HG03575 (cell line): ENCODE measurements at regions not wholly inside any gene's neighbourhood (a gene's known extent, or its start where the extent isn't known, plus 50 kb on each side); places are given as distances from the start of the nearest gene placed in this dataset.
A peak's percentile ranks its signal among the peaks of the same experiment; 100 is the strongest.

ENCODE experiments used
- ATAC-seq: cut with Tn5 transposase; IDR thresholded peaks from one replicate; pipeline ENCODE4 v1.9.1; 2021; ENCODE audit not compliant: unreplicated experiment, insufficient number of reproducible peaks, low FRiP score; ENCODE audit errors: extremely low read depth

DNA sequence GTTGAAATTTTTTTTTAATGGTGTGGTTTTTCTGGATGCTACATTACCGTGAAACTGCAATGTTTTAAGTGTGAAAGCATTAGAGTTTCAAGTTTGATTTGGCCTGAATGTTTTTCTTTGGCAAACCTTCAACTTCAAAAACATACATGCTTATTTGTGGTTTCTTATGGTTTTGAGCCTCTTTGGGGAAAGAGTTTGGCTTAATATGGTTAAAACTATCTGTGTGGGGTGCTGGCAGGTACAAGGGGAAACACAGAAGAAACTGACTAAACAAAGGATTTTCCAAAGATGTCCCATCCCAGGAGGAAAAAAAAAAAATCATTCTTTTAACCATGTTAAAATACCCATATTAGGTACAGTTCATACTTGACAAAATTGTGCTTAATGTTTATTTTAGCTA lies 121.1 kb downstream of the HGF start:
- ATAC-seq: no peak

DNA sequence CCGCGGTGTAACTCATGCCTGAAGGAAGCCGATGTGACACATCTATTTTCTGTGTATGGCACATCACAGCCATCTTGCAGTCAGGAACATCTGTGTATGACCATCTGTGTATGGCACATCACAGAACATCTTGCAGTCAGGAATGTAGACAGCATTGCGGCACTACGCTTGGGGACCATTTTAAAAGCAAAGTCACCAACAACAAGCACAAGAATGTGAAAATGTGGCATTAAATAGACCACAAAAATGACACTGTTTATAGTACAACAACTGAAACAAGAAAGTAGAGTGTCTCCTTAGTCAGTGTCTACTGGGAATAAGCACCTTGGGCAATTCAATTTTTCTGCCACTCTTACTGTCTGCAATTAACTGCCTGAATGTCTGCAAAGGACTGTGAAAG lies 124.4 kb downstream of the HGF start:
- ATAC-seq: no peak

DNA sequence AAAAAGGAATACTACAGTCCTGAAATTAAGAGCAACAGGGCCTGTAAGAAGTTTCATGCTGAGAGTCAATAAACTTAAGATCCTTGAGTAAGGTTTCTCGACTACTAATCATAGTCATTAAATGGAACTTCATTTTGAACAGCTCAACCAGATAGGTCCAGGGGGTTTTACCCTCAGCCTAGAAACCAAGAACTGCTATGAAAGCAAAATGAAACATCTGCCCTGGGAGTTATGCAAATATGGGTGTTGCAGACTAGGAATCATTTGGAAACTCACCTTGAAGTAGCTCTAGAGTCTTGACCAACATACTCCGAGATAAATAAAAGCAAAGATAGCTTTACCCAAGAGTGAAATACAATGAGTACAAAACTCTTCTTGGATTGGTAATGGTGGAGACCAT lies 128.0 kb downstream of the HGF start:
- ATAC-seq: no peak

DNA sequence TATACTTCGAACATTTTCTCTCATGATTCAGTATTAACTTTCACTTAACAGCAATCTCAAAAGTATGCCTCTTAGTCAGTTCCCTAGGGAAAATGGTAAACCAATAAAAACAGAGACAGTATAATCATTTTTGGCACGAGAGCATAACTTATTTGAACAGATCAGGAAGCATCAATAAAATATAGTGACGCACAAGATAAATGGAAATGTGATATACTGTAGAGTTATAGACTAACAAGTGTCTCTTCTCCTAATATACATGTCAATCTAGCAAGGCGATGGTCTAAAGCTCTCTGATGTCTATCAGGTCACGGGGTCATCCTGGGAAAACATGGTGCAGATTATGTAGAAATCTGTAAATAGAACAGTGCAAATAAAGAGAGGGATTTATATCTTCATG lies 131.6 kb downstream of the HGF start:
- no peak for ATAC-seq

DNA sequence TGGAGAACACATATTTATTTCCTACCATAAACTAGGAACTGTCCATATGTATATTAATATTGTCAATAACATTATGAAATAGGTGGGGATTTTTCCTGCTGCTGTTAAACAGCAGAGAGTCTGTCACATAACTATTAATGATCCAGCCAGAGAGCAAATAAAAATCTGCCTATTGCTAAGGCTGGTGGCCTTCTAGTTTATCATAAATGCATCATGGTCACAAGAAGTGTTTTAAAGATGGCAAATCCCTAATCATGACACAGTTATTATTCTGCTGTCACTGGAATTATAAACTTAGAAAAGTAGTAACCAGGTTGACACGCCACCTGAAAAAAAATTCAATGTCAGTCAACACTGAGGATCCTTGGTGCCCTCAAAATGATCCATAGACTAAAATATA lies 132.3 kb downstream of the HGF start:
- no peak for ATAC-seq

DNA sequence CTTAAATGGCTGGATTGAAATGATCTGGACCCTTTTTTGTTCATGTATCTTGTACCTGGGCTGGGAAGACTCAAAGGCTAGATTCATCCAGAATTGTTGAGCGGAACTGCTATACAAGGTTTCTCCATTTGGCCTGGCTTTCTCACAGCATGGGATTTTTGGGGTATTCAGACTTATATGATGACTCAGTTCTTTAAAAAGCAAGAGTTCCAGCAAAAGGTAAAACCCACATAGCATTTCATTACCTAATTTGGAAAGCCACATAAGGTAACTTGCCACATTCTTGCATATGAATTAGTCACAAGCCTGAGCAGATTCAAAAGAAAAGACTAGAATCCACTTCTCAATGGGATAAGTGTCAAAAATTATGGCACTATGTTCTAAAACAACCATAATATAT lies 137.4 kb downstream of the HGF start:
- ATAC-seq: no peak

DNA sequence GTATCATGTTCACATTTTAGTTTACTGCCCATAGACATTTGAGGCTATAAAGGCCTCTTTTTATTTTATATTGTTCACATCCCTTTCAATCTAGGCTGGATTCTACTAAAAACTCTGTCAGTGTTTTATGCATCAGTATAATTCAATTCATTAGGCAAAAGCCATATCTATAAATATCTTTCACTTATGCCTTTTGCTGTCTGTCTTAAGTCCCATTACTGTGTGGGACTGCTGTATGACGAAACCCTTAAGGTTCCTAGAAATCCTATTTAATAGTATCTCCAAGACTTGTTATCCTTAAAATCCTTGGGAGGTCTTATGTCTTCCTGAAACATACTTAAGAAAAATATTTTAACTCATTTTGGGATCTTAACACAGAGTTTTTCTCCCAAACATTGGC lies 139.2 kb downstream of the HGF start:
- no peak for ATAC-seq

DNA sequence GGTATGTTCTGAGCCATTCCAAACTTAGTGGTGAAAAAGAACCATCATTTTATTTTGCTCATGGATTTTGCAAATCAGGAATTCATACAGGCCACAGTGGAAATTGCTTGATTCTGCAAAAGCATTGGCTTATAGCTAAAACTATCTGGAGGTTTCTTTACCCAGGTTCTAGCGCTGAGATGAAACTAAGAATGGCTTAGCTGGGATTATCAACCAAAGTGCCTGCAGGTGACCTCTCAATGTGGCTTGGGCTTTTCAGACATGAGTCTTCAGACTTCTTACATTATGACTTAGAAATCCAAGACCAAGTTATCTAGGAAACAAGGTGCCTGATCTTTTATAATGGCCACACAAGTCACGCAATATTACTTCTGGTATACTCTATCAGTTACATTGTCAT lies 140.1 kb downstream of the HGF start:
- ATAC-seq: no peak

DNA sequence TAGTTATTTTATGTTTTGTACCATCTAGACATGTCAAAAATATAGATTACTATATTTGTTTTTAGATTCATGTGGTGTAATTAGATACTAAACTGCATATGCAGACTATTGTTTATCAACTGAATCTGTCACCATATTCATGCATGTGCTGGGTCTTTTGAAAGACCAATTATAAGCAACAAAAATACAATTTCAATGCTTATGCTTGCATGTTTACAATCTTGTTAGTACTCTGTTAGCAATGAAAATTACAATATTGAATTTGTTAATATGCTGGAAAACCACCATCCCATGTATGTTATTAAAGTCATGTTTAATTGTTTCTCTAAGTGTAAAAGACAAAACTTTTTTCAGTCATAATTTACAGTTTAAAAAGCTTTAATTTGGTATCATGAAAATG lies 140.9 kb downstream of the HGF start:
- ATAC-seq: no peak

DNA sequence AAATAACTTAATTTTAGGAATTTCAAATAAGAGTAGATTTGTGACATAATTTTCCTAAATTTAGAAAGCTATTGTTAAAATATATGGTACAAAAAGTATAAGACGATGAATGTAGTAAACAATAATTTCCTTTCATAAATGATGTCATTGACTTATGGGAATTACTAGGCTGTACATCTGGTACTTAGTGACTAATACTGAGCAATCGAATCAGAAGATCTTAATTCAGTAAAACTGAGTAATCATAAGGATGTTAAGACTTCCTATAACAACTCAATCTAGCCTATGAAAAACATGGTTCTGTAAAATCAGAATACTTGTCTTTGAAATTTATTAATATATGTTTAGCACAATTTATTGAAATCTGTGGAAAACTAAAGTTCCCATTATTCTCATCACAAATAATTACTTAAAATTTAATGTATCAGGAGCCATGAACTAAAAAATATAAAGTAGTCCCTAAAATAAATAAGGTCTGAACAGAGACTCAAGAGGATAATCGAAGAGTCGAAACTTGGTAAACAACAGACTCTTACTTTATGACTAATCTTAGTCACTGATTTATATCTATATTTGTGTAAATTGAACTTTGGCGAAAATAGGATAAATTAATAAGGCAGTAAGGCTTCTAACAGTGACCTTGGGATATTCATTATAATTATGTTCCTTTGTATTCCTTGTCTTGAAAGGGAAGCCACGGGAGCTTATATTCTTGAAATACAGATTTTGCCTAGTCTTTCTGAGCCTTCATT lies 142.1 kb downstream of the HGF start:
- no peak for ATAC-seq

DNA sequence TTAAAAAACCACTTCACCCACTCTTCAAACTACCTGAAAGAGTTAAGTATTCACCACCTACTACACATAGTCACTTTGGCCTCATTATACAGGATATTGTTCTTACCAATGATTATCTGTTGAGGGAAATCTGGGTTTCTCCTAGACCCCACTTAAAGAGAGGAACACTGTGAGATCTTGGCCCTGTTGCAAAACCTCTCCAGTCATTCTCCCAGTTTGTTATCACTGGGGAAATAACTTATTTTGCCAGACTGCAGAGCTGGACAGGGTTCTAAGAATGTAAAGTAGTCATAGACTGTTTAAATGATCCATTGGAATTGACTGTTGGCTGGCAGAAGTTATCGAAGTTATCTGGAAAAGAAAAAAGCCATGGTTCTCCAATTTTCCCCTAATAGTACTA lies 143.8 kb downstream of the HGF start:
- no peak for ATAC-seq

DNA sequence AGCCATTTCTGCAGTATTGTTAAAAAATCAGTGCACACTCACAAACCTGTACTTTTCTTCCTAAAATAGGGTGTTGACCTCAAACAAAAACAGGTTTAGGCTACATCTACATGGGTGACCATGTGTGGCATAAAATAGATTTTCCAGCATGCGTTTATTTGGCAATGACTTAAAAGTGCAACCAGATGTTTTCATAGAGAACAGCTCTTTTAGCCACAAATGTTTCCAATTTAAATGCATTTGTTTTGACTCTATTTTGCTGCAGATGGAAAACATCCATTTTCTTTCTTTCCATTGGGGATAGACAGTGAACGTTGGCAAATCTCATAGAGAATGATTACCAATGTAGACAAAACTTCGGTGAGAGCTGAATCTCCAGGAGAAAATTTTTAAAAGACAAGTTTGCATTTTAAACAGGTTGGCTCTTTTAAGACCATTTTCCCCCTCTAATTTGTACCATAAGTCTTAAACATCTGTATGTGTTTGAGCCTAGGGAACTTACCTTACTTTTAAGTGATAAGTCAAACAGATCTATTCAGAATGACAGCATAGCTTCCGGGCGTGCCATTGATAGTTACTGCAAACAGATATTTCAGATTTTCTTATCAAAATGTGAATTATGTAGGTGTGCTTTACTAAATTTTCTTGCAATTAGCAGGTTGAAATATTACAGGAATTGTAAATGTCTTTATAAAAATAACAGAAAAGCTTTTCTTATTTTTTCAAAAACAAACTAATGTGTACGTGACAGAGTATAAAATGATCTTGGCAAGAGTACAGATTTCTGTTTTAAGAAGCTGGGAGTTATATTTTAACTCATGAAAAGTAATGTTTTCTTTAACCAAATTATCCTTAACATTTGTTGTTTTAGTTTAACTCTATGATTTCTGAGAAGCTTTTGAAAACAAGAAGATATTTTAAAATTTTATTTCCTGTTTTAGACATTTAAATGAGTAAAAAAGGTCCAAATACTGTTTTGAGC lies 144.9 kb downstream of the HGF start:
- ATAC-seq: no peak

DNA sequence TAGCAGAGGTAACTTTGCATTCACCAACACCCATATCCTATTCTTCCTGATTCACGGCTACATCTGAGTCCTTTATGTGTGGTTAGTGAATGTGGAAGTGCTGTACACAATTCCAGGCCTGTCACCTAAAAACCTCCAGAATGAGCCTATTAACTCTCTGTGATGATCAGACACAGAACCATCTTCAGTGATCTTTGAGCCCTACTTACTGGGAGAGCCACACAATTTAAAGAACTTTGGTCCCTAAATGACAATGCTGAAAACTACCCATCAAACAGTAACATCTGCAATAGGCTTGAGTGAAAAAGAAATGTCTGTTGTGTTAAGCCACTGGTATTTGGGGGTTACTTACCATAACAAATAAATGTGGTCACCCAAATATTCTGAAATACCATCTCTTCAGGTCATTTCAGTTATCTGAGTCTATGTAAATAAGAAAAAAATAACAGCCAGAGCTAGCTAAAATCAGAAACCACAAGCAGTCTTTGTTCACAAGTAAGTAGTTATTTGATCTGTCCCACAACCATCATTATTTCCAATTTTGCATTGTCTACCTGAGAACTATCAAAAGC lies 145.7 kb downstream of the HGF start:
- no peak for ATAC-seq

DNA sequence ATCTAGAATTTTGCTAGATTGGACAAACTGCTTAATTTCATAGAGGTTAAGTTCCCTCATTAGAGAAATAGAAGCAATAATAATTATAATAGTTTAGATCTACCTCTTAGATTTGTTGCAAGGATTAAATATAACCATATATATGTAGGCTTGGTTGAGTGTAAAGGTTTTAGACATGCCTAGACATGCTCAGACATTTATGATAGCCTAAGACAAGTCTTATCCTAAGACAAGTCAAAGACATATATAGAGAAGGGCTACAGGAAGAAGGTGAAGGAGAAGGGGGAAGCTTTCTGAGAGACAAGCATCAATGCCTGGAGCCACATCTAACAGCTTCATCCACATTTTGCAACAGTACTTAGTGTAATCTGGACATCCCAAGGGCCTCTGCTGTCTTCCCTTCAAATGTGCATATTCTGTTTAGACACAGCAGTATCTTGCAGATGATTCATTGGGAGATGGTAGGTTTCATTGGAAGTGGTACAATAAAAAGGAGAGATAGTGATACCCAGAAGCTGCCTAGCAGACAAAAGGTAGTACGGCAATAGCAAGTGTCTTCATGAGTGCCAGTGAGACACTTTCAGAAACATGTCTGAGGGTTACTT lies 146.5 kb downstream of the HGF start:
- no peak for ATAC-seq

DNA sequence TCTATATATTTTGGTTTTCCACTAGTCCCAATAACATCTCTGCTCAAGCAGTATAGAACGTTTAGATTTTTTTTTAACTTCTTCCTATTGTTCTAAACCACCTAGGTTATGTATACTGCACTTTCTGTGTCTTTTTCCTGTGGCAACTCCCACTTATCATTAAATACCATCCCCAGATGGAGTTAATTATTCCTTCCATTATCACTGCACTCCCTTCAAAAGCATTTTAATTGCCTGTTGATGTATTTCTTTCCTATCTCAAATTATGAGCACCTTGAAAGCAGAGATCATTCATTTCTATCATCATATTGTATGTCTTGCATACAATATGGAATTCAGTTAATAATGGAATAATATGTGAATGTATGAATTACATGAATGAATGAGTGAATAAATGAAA lies 148.0 kb downstream of the HGF start:
- ATAC-seq: no peak

DNA sequence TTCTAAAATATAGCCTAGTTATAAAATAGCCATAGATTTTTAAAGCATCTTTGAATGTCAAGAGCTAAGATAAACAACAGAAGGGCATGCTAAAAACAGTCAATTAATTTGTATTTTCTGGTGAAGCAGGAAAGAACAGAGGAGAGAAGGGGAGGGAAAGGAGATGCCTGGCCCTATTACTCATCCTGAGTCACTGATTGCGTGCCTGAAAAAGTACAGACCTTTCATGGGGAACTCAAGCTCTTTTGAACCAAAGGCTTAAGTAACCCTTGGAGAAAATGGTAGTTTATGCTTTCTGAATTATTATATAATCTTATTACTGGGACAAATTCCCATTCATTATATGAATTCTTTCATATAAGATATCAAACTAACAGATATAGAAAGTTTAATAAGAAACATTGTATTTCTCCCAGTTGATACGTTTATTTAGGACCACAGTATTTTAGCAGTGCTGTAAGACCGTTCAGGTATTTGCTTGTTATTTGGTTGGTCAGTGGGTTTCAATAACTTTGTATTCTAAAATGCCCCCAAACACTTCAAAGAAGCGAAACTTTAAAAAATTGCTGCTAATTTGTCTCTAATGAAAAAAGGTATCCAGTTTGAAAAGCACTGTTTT lies 151.3 kb downstream of the HGF start:
- ATAC-seq: no peak

DNA sequence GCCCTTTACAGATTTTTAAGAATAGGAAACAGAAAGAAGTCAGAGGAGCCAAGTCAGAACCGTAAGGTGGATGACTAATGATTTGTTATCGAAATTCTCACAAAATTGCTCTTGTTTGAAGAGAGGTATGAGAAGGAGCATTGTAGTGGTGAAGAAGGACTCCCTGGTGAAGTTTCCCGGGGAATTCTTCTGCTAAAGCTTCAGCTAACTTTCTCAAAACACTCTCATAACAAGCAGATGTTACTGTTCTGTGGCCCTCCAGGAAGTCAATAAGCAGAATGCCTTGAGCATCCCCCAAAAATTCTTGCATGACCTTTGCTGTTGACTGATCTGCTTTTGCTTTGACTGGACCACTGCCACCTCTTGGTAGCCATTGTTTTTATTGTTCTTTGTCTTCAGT lies 152.9 kb downstream of the HGF start:
- peak; percentile 40 for ATAC-seq

DNA sequence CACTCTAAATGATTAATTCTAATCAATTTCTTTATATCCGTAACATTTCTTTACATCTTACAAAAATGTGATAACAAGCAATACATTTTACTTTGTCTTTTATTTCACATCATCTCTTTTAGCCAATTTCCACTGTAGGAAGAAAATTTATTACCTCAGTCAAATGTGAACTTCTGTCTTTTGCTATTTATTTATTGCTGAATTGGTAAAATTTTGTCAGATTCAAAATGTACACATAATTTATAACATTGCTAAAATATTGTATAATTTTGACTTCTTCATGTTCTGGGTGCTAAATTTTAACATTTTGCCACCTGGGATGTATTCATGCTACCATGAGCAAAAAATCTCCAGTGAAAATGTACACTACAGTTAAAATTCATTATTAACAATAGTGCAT lies 158.0 kb downstream of the HGF start:
- ATAC-seq: no peak

DNA sequence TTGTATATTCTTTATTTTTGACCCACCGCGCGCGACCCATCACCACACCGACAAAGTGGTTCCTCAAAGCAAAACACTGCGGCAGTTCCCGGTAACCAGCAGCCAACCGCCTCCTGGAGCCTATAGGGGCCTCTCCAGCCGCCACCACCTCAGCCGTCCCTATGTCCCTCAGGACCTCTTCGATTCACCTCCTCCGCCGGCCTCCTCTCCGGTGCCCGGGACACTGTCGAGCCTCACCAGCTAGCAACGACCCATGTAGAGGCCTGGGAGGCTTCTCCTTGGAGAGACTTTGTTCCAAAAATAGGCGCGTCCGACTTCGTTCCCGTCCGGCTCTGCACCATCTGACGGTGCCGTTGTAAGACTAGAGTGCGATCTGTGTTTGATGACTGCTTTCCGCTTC lies 158.8 kb downstream of the HGF start:
- ATAC-seq: no peak
